Lower lobe of right lung (tissue), 2 donors: ENCODE measurements at regions not wholly inside any gene's neighbourhood (a gene's known extent, or its start where the extent isn't known, plus 50 kb on each side); places are given as distances from the start of the nearest gene placed in this dataset.
"Not testable (repeated sequence)": the region's sequence is repeated elsewhere in the genome, so short reads cannot be mapped to it uniquely, and the experiment has no call there.

Experiments used
- ATAC-seq, 2 donors: fragments of 200-7000 bp; cut with Tn5 transposase; one replicate each; pipeline ENCODE4 v1.9.1; 2020 to 2022; ENCODE audit warnings: mild to moderate bottlenecking in 2 of 2, moderate library complexity in 2 of 2
- DNase-seq: peaks from one replicate; pipeline ENCODE4 v3.0.0-alpha.2; 2020
- H3K27ac ChIP-seq: fragments of 200-600 bp; one replicate; pipeline ENCODE4 v1.8.0; 2022
- H3K27me3 ChIP-seq: fragments of 200-600 bp; one replicate; pipeline ENCODE4 v1.8.0; 2022; ENCODE audit warnings: low read depth
- H3K36me3 ChIP-seq: fragments of 200-600 bp; one replicate; pipeline ENCODE4 v1.8.0; 2022; ENCODE audit warnings: mild to moderate bottlenecking
- H3K4me1 ChIP-seq: fragments of 200-600 bp; one replicate; pipeline ENCODE4 v1.8.0; 2022
- H3K4me3 ChIP-seq: fragments of 200-600 bp; one replicate; pipeline ENCODE4 v1.8.0; 2022; ENCODE audit warnings: mild to moderate bottlenecking
- H3K9me3 ChIP-seq: fragments of 200-600 bp; one replicate; pipeline ENCODE4 v1.8.0; 2022
- CTCF ChIP-seq: fragments of 200-600 bp; IDR thresholded peaks from one replicate; pipeline ENCODE4 v1.8.0; 2022; ENCODE audit warnings: antibody characterized with exemption, mild to moderate bottlenecking
- intact Hi-C: fragments of 100-400 bp; cut with DNase I; formaldehyde crosslinking; loops from one replicate; pipeline ENCODE4 v1.11.0; 2022
- donor health status: DM: no; HTN: yes; CAD: no; lungs with severe emphysema.

- no peak overlapping the region for H3K27ac ChIP-seq
- DNase-seq (no peak), ATAC-seq (no peak)
- no peaks in the 10 kb centered on the region for H3K4me1 ChIP-seq
- no peak for TF ChIP-seq CTCF
- intact Hi-C loops, result no loop called here
- H3K27me3 ChIP-seq, result no peaks in the 10 kb centered on the region
- H3K36me3 ChIP-seq, result no peaks in the 10 kb centered on the region
- H3K4me3 ChIP-seq, result no peak overlapping the region
- no peaks in the 10 kb centered on the region for H3K9me3 ChIP-seq
These were observed 721.0 kb upstream of the PKDCC start for GRCh38 chr2:41326851-41327250.

GRCh38 chr2:41329040-41329439 is 718.8 kb upstream of the PKDCC start:
- no peak for ATAC-seq
- intact Hi-C loops, result no loop called here
- no peaks in the 10 kb centered on the region for H3K27me3 ChIP-seq
- H3K4me1 ChIP-seq, result no peaks in the 10 kb centered on the region
- H3K36me3 ChIP-seq, result no peaks in the 10 kb centered on the region
- no peak for DNase-seq
- H3K27ac ChIP-seq, result no peak overlapping the region
- TF ChIP-seq CTCF, result no peak
- H3K9me3 ChIP-seq, result no peaks in the 10 kb centered on the region
- H3K4me3 ChIP-seq, result no peak overlapping the region

- Histone ChIP-seq H3K9me3 (no peaks in the 10 kb centered on the region), H3K4me1 (no peaks in the 10 kb centered on the region), H3K27me3 (no peaks in the 10 kb centered on the region), H3K4me3 (no peak overlapping the region), H3K36me3 (no peaks in the 10 kb centered on the region), H3K27ac (no peak overlapping the region)
- TF ChIP-seq CTCF, result no peak
- DNase-seq (no peak), ATAC-seq (no peak)
- intact Hi-C loops, result no loop called here
These were observed 713.7 kb upstream of the PKDCC start for GRCh38 chr2:41334159-41334558.

- H3K4me1 ChIP-seq, H3K9me3 ChIP-seq, H3K4me3 ChIP-seq, H3K27ac ChIP-seq, ATAC-seq, H3K27me3 ChIP-seq, DNase-seq, H3K36me3 ChIP-seq, intact Hi-C loops: not testable (repeated sequence)
These were observed 712.2 kb upstream of the PKDCC start for GRCh38 chr2:41335573-41335972.

- no peak for TF ChIP-seq CTCF
- ATAC-seq, result no peak
- no peaks in the 10 kb centered on the region for H3K36me3 ChIP-seq
These were observed 709.9 kb upstream of the PKDCC start for GRCh38 chr2:41337956-41338355.

GRCh38 chr2:41344529-41344928 is 703.3 kb upstream of the PKDCC start:
- no peak for TF ChIP-seq CTCF
- intact Hi-C loops, result no loop called here
- Histone ChIP-seq H3K27ac (no peak overlapping the region), H3K27me3 (no peaks in the 10 kb centered on the region), H3K4me3 (no peak overlapping the region), H3K9me3 (no peaks in the 10 kb centered on the region), H3K4me1 (no peaks in the 10 kb centered on the region), H3K36me3 (no peaks in the 10 kb centered on the region)
- ATAC-seq (no peak), DNase-seq (no peak)

More at GRCh38 chr2:41337956-41338355, 709.9 kb upstream of the PKDCC start:
- DNase-seq, result no peak
- intact Hi-C loops, result no loop called here
- Histone ChIP-seq H3K9me3 (no peaks in the 10 kb centered on the region), H3K27me3 (no peaks in the 10 kb centered on the region), H3K27ac (no peak overlapping the region), H3K4me1 (no peaks in the 10 kb centered on the region), H3K4me3 (no peak overlapping the region)
